GM21515 (cell line): ENCODE measurements at regions not wholly inside any gene's neighbourhood (a gene's known extent, or its start where the extent isn't known, plus 50 kb on each side); places are given as distances from the start of the nearest gene placed in this dataset.

Experiments
- ATAC-seq: cut with Tn5 transposase; IDR thresholded peaks from one replicate; pipeline ENCODE4 v1.9.1; 2021; ENCODE audit not compliant: unreplicated experiment

DNA sequence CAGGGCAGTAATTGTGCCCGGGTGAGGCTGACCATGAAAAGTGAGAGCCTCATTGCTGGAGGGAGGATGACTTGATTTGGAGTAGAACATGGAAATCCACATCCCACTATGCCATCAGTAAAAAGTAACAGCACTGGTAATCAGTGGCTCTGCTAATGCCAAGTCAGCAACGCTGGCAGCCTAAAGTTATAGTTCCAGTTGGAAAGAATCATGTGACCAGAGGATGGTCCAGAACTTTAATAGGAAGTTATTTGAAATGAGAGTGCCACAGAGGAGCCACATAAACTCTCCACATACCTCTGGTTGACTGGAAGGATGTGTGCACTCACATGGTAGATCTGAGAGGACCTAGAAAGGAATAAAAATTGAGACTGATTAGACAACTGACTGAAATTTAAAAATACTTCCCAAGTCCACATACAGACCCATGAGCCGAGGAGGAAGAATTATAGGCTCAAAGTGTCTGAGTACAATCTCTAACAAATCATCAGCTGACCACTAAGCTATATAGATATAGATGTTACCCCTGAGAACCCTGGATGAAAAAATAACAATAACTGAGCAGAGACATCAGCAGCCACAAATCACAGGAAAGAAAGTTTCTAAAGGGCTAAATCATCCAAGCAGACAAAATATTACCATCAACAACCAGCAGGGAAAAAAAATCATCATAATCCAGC lies 346.8 kb downstream of the STK39 start:
- no peak for ATAC-seq

DNA sequence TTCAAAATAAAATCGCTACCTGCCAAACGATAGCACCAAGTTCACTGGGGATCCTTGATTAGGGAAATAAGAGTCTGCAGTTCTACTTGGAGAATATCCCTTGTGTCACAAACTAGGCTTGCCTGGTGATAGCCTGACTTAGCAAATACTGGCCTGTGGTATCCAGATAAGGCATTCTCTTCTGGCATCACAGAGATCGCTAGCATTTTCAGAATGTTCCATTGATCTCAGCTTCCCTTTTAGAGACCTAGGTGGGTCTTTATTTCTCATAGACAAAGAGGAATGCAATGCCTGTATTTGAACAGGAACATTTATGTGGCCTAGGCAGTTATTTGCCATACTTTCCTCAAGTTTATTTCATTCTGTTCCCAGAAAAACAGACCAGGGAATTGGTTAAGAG lies 349.1 kb downstream of the STK39 start:
- ATAC-seq = no peak

DNA sequence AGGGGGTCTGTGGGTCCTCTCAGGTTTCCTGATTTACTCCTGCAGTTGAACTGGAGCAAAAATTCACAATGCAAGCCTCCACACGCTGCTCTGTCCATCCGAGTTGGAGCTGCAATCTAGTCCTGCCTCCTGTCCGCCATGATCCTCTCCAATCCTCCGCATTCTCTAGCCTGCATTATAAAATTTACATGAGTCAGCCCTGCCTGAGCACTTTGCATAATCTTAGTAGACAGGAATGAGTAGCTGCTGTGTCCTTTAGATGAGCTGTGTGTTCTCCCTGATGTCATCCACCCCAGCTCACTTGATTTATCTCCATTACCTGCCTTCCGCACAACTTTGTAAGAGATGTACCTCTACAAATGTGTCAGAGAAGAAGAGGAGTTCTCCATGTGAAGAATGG lies 355.6 kb downstream of the STK39 start:
- no peak for ATAC-seq

DNA sequence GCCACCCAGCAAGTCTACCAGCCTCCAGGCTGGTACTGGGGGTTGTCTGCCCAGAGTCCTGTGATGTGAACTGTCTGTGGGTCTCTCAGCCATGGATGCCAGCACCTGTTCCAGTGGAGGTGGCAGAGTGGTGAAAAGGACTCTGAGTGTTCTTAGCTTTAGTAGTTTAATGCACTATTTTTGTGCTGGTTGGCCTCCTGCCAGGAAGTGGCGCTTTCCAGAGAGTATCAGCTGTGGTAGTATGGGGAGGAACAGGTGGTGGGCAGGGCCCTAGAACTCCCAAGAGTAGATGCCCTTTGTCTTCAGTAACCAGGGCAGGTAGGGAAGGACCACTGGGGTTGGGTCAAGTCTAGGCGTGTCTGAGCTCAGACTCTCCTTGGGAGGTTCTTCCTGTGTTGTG lies 356.7 kb downstream of the STK39 start:
- no peak for ATAC-seq

DNA sequence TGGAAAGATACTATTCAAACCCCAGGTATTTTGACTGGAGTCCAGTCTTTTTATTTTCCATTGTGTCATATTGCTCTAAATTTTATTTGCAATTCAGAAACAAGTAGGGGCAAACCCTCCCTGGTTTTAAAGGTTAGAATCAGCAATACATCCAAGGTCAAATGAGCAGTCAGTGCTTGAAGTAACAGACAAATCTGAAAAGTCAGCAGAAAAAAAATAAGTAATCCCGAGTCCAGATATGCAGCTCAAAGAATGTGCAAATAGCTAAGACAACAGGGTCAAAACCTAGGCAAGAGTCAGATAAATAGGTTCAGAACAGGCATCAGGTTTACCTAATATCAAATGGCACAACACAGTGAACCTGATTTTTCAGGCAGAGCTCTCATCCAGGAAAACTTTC lies 367.0 kb downstream of the STK39 start:
- ATAC-seq = no peak

DNA sequence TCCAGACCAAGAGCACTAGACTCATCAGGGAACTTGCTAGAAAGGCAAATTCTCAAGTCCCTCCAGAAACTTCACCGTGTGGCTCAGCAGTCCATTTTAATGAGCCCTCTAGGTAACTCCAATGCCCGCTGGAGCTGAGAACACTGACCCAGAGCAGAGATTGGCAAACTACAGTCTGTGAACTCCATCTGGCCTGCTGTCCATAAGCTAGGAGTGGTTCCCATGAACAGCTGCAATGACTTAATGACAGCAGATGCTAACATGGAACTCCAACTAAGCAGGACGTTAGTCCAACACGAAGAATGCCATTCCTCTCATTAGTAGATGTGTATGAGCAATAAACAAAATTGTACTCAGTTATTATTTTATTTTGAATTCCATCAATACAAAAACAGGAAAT lies 371.9 kb downstream of the STK39 start:
- no peak for ATAC-seq

DNA sequence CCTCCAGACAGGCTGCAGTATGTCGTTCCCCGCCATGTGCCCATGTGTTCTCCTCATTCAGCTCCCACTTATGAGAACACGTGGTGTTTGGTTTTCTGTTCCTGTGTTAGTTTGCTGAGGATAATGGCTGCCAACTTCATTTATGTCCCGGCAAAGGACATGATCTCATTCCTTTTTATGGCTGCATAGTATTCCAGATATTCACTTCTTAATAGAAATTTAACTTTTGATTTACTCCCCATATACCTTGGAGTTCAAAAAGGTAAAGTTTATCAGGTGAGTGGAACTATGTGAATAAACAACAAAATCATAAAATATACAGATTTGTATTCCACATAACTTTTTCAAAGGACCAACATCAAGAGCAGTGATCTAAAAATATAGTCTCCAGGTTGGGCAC lies 372.6 kb downstream of the STK39 start:
- ATAC-seq = no peak

DNA sequence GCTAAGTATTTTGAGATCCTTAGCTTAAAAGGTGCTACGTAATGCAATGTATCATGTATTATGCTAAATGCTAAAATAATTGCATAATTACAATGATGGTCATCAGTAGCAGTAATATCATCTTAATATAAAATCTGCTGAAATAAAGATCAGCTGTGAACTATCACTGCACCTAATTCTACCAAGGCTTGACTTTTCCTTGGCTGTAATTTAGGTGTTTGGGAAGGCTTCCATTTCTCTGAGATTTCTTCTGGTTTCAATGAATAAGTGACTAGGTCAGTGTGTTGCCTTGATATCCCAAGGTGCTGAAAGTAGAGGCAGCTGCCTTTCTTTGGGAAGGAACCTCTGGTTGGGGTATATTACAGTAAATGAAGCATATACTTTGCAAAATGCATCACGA lies 376.1 kb downstream of the STK39 start:
- no peak for ATAC-seq

DNA sequence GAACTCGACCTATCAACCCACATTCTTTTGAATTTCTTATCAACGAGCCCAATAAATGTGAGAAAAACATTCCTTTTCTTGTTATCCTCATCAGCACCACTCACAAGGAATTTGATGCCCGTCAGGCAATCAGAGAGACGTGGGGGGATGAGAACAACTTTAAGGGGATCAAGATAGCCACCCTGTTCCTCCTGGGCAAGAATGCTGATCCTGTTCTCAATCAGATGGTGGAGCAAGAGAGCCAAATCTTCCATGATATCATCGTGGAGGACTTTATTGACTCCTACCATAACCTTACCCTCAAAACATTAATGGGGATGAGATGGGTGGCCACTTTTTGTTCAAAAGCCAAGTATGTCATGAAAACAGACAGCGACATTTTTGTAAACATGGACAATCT lies 378.2 kb downstream of the STK39 start:
- ATAC-seq = no peak

DNA sequence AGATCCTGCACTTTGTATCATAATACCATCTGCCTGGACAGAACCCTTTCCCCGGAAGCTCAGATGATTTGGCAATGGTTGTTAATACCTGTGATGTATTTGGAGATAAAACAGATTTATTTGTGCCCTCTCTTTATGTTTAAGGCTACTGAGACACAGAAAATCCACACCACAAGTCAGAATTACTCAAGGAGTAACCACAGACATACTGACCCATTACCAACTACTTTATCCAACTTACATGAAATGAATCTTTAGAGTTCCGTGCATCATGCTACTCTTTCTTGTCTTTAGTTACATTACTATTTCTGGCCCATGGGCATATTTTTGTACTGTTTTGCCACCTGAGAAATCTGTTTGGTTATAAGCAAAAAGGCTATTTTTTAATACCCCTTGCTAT lies 384.0 kb downstream of the STK39 start:
- no peak for ATAC-seq

DNA sequence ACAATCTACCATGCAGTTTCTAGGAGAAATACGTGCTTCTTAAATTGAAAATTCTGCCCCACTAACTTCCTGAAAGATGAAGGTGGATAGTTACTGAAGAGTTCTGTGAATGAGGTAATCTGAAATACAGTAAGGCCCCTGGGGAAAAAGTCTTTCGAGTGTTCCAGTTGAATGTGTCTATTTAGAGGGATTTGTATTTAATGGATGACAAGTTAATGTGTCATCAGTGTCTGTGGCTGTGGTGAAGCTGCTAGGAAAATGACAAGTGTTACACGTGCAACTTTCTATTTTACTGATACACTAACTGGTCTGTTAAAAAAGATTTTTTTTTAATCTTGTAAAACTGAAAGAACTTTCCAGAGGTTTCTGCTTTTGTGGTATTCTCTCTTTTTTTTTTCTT lies 384.6 kb downstream of the STK39 start:
- ATAC-seq = peak; percentile 61

DNA sequence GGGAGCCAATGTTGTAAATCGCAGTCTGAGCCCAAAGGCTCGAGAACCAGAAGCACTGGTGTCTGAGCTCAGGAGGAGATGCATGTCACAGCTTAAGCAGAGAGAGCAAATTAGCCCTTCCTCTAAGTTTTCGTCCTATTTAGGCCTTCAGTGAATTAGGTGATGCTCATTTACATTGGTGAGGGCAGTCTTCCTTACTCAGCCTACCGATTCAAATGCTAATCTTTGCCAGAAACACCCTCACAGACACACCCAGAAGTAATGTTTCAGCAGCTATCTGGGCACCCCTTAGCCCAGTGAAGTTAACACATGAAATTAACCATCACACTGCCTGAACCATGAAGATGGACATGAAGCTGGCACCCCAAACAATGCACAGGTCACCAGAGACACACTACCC lies 385.1 kb downstream of the STK39 start:
- peak; percentile 15 for ATAC-seq

DNA sequence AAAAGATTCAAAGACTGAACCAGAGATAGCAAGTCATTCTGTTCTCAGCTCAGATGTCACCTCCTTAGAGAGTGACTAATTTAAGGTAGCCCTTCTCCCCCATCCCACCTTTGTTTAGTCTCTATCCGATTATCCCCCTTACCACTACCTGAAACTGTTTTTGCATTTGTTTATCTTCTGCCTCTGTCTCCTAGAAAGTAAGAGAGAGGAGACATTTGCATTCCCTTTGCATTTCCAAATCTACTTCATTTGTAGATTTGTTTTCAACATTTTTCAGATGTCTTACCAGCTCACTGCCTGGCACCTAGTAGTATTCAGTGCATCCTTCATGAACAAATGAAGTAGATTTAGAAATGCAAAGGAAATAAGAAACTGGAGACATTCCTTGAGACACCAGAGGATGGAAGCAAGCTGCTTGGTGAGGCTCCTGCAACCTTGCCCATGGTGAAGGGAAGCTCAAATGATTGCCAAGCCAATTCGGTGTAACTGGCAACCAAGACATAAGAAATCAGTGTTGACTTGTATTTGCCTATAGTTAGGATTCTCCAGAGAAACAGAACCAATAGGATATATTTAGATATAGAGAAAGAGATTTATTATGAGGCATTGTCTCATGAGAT lies 385.7 kb downstream of the STK39 start:
- no peak for ATAC-seq

DNA sequence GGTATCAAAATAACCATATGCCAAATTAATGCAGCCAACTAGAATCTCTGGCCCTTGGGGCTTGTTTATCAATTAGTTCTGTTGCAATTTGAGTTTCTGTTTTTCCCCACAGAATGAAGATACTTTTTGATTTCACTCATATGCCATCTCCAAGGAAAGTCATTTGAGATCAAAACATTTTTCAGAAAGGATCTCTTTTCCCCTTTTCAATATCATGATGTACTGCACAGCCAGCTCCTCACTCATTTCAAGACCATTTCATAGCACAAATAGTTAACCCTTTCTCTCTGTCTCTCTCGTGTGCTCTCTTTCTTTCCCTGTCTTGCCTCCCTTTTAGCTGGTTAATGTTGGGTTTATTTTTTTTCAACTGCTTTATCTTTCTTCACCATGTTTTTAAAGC lies 387.3 kb downstream of the STK39 start:
- ATAC-seq = no peak

DNA sequence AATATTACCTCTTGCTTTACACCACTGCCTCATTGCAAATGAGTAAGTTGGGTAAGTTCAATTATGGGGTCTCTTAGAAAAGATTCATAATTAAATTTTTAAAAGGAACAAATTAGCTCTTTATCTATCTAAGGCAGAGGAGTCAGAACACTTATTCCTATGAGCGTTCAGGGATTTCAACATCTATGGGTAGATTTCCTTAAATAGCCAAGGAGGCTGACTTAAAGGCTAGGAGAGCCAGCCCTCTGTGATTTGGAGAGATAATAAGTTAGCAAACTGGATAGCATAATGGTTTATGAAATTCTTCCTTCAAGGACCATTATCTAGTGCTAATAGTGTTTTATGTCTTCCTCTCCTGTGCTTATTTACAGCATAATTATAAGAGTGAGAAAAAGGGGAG lies 387.7 kb downstream of the STK39 start:
- ATAC-seq = no peak

DNA sequence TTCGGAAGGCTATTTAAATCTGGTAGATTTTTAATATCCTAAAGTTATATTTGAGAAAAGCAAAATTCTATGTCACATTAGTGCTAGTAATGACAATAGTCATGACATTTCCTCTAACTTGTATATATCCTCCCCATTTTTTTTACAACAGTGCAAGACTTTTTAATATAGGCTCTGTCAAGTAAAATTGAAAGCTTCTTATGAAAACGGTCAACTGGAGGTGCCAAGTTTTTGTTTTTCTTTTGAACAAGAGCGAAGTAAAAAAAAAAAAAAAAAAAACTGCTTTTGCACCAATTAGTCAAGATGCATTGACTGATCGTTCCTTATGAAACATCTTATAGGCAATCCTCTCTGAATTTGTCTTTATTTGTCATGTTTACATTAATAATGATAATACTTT lies 389.3 kb downstream of the STK39 start:
- no peak for ATAC-seq

DNA sequence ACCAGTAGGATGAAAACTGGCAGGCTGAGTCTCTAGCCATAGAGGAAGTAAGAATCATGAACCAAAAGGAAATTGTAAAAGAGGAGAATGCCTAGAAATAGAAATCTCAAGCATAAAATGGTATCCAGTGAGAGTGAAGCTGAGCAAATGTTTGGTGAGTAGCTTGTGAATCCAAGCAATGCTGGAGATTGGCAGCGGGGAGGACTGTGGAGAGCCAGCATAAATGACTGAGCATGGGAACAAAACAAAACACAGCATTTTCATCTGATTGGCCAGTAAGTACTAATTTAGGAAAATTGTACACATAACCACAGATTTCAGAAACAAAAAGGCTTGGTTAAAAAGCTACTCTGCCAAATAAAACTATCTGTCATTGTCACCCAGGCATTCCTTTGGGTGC lies 390.0 kb downstream of the STK39 start:
- no peak for ATAC-seq

DNA sequence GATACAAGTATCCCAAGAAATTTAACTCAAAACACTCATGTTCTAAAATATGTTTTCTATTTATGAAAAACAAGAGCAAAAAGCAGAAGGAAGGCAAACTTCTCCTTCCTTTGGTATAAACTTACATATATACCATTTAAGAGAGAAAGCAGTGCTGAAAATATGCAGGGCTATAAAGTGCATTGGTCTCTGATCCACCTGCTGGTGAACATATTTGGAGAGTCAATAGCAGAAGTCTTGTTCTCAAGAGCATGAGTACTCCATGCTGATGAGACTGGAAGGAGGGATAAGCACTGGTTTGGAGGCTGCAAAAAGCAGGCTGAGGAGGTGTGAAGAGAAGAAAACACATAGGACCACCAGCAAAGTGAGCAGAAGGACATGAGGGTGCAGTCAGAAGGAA lies 391.2 kb downstream of the STK39 start:
- ATAC-seq = no peak

DNA sequence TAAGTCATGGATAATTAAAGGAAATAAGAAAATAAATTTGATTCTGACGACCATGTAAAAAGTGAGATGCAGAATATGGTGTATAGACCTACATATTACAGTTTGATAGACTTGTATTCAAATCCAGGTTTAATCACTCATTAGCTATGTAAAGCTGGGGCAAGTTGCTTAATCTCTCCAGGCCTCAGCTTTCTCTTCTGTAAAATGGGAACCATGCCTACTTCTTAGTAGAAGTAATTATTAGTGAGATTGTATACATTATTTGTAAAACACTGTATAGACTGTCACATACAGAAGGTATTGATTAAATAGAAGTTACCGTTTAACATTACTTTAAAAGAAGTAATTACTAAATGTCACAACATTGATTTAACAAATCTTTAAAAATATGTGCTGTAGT lies 392.2 kb downstream of the STK39 start:
- ATAC-seq = no peak

DNA sequence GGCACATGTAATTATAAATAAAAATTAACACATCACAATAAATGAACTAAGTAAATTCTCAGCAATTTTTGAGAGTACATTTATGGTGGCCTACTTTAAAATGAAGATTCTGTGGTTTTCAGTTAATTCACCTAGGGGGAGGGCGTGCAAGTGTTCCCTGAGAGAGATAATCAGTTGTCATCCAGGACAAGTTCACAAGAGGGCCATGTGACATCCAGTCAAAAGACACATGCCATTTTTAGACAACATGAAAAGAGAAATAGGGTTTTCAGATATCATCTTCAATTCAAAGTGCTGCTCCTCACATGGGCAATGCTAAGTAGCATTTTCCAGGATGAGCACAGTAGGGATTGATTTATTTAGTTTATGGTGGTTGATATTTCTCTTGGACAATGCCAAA lies 393.7 kb downstream of the STK39 start:
- no peak for ATAC-seq

DNA sequence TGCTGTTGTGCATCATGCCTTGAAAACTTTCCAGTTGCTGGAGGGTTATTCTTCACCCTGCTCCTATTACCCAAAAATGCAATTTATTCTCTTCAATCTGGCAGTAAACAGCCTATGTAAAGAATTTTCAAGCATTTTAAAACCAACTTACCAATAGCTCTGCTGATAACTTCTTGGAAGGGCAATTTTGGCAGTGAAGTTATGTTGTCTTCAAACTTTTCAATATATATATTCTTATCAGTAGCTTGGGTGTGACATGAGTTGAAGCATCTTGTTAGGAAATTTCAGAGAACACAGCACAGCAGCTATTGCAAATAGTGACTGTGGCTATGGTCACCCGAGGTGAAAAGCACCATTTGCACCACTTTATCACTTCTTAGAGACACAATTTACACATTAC lies 395.5 kb downstream of the STK39 start:
- no peak for ATAC-seq

DNA sequence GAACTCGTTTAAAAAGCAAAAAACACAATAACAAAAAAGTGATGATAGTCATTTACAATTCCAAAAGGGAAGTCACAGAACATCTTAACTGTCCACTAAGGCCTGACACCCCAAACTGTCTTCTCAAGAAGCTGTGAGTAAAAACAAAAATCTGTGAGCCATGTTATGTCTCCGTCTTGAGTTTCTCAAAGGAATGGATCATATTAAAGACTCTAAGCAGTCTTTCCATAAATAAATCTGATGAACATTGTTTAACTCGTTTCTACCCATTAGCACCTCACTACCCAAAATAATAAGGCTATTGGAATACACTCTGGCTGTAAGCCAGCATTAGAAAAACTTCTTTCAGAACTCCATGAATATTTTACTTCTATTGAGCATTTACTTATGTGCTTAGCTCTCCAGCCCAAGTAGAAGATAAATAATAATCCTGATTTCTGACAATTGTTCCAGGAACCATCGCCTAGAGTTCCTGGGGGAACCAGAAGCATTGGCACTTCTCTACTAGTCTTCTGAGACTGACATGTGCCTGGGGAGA lies 396.0 kb downstream of the STK39 start:
- ATAC-seq = no peak
